ENCODE measurements at regions not wholly inside any gene's neighbourhood (a gene's known extent, or its start where the extent isn't known, plus 50 kb on each side); places are given as distances from the start of the nearest gene placed in this dataset.
"Not testable (repeated sequence)": the region's sequence is repeated elsewhere in the genome, so short reads cannot be mapped to it uniquely, and the experiment has no call there.

GRCh38 chr1:37362594-37363385 lies 111.6 kb upstream of the ZC3H12A start:
- no peak overlapping the region for H3K4me3 ChIP-seq
- peak; percentile 26 for DNase-seq
- no peak overlapping the region for H3K27ac ChIP-seq
- no peak for TF ChIP-seq POLR2A (IDR thresholded peaks at IDR 0.05)
- H3K9me3 ChIP-seq: no peaks in the 10 kb centered on the region
- H3K27me3 ChIP-seq: no peaks in the 10 kb centered on the region
- 39 to 40% methylated on average over 11 of the region's 11 CpGs for WGBS, 2 donors
- H3K36me3 ChIP-seq (ENCODE audit: low read depth, missing control alignments): no peaks in the 10 kb centered on the region
- intact Hi-C loops (cut with DNase I; ENCODE audit: low total_unique reads): no loop called here
- H3K4me1 ChIP-seq: no peaks in the 10 kb centered on the region

- H3K4me1 ChIP-seq: no peaks in the 10 kb centered on the region
- no peaks in the 10 kb centered on the region for H3K36me3 ChIP-seq (ENCODE audit: low read depth, missing control alignments)
- H3K27ac ChIP-seq: no peak overlapping the region
- DNase-seq: no peak
- H3K27me3 ChIP-seq: no peaks in the 10 kb centered on the region
- H3K9me3 ChIP-seq: no peaks in the 10 kb centered on the region
- 53 to 64% methylated on average over 4 of the region's 4 CpGs for WGBS, 2 donors
- H3K4me3 ChIP-seq: no peak overlapping the region
- intact Hi-C loops (cut with DNase I; ENCODE audit: low total_unique reads): no loop called here
- TF ChIP-seq POLR2A (IDR thresholded peaks at IDR 0.05) (no peak), CTCF (IDR thresholded peaks at IDR 0.05) (no peak)
Measured at GRCh38 chr1:37363535-37363934, 110.8 kb upstream of the ZC3H12A start.

GRCh38 chr1:37368665-37369315 lies 105.6 kb upstream of the ZC3H12A start:
- H3K4me3 ChIP-seq; H3K4me1 ChIP-seq; intact Hi-C loops (cut with DNase I; ENCODE audit: low total_unique reads); H3K9me3 ChIP-seq; DNase-seq; H3K36me3 ChIP-seq (ENCODE audit: low read depth, missing control alignments); H3K27me3 ChIP-seq; H3K27ac ChIP-seq: not testable (repeated sequence)
- 56 to 68% methylated on average over 3 of the region's 3 CpGs for WGBS, 2 donors

GRCh38 chr1:37372302-37372701 lies 102.1 kb upstream of the ZC3H12A start:
- Histone ChIP-seq H3K36me3 (ENCODE audit: low read depth, missing control alignments) (no peaks in the 10 kb centered on the region), H3K4me1 (no peaks in the 10 kb centered on the region), H3K27me3 (no peaks in the 10 kb centered on the region), H3K9me3 (no peaks in the 10 kb centered on the region), H3K4me3 (no peak overlapping the region), H3K27ac (no peak overlapping the region)
- intact Hi-C loops (cut with DNase I; ENCODE audit: low total_unique reads): no loop called here
- TF ChIP-seq CTCF (IDR thresholded peaks at IDR 0.05): no peak
- no peak for TF ChIP-seq POLR2A (IDR thresholded peaks at IDR 0.05)
- DNase-seq: no peak
- WGBS, 2 donors: 70 to 71% methylated on average over 2 of the region's 2 CpGs

- Histone ChIP-seq H3K9me3 (no peaks in the 10 kb centered on the region), H3K36me3 (ENCODE audit: low read depth, missing control alignments) (no peaks in the 10 kb centered on the region), H3K4me3 (no peak overlapping the region), H3K4me1 (no peaks in the 10 kb centered on the region), H3K27me3 (no peaks in the 10 kb centered on the region), H3K27ac (no peak overlapping the region)
- no peak for DNase-seq
- TF ChIP-seq POLR2A (IDR thresholded peaks at IDR 0.05) (no peak), CTCF (IDR thresholded peaks at IDR 0.05) (no peak)
- intact Hi-C loops (cut with DNase I; ENCODE audit: low total_unique reads): no loop called here
- 83 to 86% methylated on average over 13 of the region's 13 CpGs for WGBS, 2 donors
Measured at GRCh38 chr1:37372711-37373110, 101.7 kb upstream of the ZC3H12A start.

All from testis (tissue), 2 donors.